ENCODE measurements at regions not wholly inside any gene's neighbourhood (a gene's known extent, or its start where the extent isn't known, plus 50 kb on each side); places are given as distances from the start of the nearest gene placed in this dataset.
"Not testable (repeated sequence)": the region's sequence is repeated elsewhere in the genome, so short reads cannot be mapped to it uniquely, and the experiment has no call there.

- H3K4me3 Mint-ChIP-seq; ATAC-seq; DNase-seq (ENCODE audit: low spot score in 2 of 2); H3K36me3 Mint-ChIP-seq; H3K27ac Mint-ChIP-seq; H3K4me1 Mint-ChIP-seq; H3K9me3 Mint-ChIP-seq: not testable (repeated sequence)
Measured at GRCh38 chr9:91512235-91512634, 88.6 kb upstream of the NFIL3 start.

DNA sequence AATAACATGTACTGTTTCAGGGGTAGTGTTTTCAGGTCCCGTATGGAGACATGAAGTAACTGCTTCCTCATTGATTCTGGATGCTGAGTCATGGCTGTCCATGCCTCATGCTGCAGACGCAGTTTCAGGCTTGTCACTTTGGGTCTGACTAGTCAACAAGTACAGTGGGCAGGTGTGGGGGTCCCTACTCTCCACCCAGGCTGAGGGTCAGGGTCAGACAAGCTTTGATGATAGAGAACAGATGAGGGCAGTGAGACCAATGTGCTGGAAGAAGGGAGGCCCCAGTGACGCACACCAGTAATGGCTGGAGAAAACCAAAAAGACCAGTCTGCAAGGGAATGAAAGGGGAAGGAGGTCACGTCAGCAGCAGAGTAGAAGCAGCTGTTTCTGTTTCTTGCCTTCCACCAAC is 80.0 kb upstream of the NFIL3 start:
- Mint-ChIP-seq H3K27ac (no peak overlapping the region), H3K36me3 (no peaks in the 10 kb centered on the region), H3K4me1 (peaks cover 17% of the 10 kb centered on the region), H3K4me3 (no peak overlapping the region), H3K9me3 (no peaks in the 10 kb centered on the region)
- peak; percentile 35 for ATAC-seq
- no peak for DNase-seq (ENCODE audit: low spot score in 2 of 2)

DNA sequence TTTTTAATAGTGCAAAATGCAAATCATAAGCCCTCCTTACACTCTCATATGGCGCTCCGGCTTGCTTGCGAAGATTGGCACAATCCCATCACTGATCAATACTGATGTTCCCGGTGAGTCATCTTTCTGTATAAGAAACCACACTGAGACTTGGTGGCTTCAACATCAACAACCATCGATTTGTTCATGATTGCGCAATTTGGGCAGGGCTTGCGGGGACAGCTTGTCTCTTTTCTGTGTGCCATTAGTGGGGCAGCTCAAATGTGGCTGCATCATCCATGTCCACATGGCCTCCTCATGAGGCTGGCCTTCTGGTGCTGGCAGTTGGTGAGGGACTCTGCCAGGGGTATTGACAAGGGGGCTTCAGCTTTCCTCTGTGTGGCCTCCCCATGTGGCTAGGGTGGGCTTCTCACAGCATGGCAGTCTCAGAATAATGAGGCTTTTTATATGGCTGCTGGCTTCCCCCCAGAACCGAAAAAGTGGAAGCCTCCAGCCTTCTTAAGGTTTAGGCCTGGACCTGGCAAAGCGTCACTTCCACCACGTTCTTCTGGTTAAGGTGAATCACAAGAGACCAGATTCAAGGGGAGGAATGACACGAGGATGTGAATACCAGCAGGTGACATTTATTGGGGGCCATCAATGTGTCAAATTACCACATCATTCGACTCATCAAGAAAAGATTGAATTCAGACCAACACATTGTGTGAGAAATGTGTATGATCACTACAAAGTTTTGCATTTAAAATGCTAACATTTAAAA is 79.5 kb upstream of the NFIL3 start:
- Mint-ChIP-seq H3K4me3 (no peak overlapping the region), H3K4me1 (peaks cover 17% of the 10 kb centered on the region), H3K36me3 (no peaks in the 10 kb centered on the region), H3K27ac (no peak overlapping the region), H3K9me3 (no peaks in the 10 kb centered on the region)
- DNase-seq (ENCODE audit: low spot score in 2 of 2) (no peak), ATAC-seq (peak; percentile 36)

DNA sequence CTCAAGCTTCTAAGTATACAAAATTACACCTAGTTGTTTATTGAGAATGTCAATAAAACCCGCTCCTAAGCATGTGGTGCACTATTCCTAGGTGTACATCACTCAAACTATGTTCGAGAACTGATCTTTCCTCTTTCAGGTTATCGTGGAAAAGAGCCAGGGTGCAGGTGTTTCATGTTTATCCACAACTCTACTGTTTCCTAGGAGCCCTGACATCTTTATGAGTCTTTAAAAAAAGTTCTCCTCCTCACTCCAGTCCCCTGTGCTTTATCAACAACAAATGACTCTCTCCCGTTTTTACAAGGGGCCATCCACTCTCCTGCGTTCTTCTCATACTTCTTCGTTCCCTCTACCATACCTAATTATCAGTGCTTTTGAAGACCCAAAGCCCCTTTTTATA is 78.8 kb upstream of the NFIL3 start:
- Mint-ChIP-seq H3K27ac (no peak overlapping the region), H3K36me3 (no peaks in the 10 kb centered on the region), H3K9me3 (no peaks in the 10 kb centered on the region), H3K4me1 (peaks cover 17% of the 10 kb centered on the region), H3K4me3 (no peak overlapping the region)
- DNase-seq (ENCODE audit: low spot score in 2 of 2) (no peak), ATAC-seq (no peak)

- peak overlapping the region; percentile 58 for H3K27ac Mint-ChIP-seq
- DNase-seq (ENCODE audit: low spot score in 2 of 2) (peak; percentile 14 to 64), ATAC-seq (peak; percentile 98)
- H3K36me3 Mint-ChIP-seq: no peaks in the 10 kb centered on the region
- peak overlapping the region; percentile 62 for H3K4me3 Mint-ChIP-seq
- H3K9me3 Mint-ChIP-seq: no peaks in the 10 kb centered on the region
- H3K4me1 Mint-ChIP-seq: peaks cover 17% of the 10 kb centered on the region
Measured at GRCh38 chr9:91500509-91501014, 76.9 kb upstream of the NFIL3 start.

- Mint-ChIP-seq H3K9me3 (peaks cover 2% of the 10 kb centered on the region), H3K36me3 (no peaks in the 10 kb centered on the region), H3K27ac (no peak overlapping the region), H3K4me1 (peaks cover 9% of the 10 kb centered on the region), H3K4me3 (no peak overlapping the region)
- no peak for DNase-seq (ENCODE audit: low spot score in 2 of 2)
- ATAC-seq: no peak
Measured at GRCh38 chr9:91496351-91496750, 72.7 kb upstream of the NFIL3 start.

- Mint-ChIP-seq H3K4me3 (no peak overlapping the region), H3K27ac (no peak overlapping the region), H3K4me1 (peaks cover 2% of the 10 kb centered on the region), H3K36me3 (no peaks in the 10 kb centered on the region), H3K9me3 (peaks cover 2% of the 10 kb centered on the region)
- DNase-seq (ENCODE audit: low spot score in 2 of 2): no peak
- ATAC-seq: no peak
Measured at GRCh38 chr9:91495450-91495849, 71.8 kb upstream of the NFIL3 start.

GRCh38 chr9:91494751-91495150 is 71.1 kb upstream of the NFIL3 start:
- no peak for DNase-seq (ENCODE audit: low spot score in 2 of 2)
- ATAC-seq: no peak
- H3K9me3 Mint-ChIP-seq: peaks cover 2% of the 10 kb centered on the region
- H3K27ac Mint-ChIP-seq: no peak overlapping the region
- H3K36me3 Mint-ChIP-seq: no peaks in the 10 kb centered on the region
- H3K4me1 Mint-ChIP-seq: peaks cover 5% of the 10 kb centered on the region
- no peak overlapping the region for H3K4me3 Mint-ChIP-seq

DNA sequence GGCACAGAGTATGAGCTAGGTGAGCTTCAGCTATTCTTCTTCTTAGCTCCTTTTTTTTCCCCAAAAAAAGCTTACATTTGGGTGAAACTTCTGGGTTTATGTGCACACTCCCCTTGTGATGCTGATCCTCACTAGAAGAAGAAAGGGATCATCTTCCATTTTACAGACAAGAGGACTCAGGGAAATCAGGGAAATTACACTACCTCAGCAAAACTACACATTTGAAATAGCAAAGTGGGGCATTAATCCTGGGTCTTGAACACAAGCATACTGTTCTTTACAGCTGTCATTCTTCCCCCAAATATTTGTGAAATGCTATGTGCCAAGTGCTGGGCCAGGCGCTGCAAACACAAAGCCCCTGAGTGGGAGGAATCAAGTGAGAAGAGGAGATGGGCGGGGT is 68.6 kb upstream of the NFIL3 start:
- Mint-ChIP-seq H3K4me3 (no peak overlapping the region), H3K9me3 (peaks cover 2% of the 10 kb centered on the region), H3K36me3 (no peaks in the 10 kb centered on the region)

DNA sequence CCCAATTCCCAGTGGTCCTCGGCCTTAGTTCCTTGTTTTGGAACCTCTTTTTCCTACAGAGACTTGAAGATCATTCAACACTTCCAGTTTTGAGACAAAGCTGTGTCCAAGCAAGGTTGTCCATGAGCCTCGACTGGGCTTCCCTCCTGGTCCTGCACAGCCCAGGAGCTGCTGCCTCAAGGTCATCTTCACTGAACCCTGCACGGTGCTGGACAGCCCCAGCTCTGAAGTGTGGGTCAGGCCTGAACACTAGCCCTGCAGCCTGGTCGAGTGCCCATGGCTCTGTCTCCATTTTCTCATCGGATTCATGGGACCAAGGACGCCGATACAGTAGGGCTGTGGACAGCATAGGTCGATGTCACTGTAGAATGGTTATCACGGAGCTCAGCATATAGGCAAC is 68.0 kb upstream of the NFIL3 start:
- Mint-ChIP-seq H3K9me3 (peaks cover 2% of the 10 kb centered on the region), H3K4me1 (peaks cover 13% of the 10 kb centered on the region), H3K36me3 (no peaks in the 10 kb centered on the region), H3K27ac (no peak overlapping the region), H3K4me3 (no peak overlapping the region)
- ATAC-seq (no peak), DNase-seq (ENCODE audit: low spot score in 2 of 2) (no peak)

More for the DNA sequence above, 68.6 kb upstream of the NFIL3 start:
- Mint-ChIP-seq H3K4me1 (peaks cover 13% of the 10 kb centered on the region), H3K27ac (no peak overlapping the region)
- no peak for ATAC-seq
- DNase-seq (ENCODE audit: low spot score in 2 of 2): no peak

DNA sequence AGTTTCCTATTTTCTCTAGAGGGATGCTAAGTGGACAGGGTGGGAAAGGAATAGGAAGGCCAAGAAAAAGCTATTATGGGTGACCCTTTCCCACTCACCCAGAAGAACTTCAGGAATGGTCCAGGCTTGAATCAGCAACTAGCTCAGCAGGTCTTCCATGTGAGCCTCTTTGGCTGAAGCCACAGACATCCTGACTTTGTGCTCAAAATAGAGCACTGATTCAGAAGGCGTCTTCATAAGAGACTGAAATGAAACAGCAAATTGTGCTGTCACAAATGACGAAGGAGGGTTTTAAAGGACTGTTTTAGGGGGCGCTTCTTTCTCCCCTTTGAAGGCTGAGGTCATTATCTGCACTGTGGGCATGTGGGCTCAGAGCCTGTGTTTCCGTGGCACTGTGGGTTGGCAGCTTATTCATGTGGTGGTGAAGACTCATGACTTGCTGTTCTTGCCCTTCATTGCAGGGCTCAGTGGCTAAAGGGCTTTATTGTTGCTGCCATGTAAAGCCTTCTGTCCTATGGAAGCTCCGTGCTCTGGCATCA is 65.8 kb upstream of the NFIL3 start:
- H3K27ac Mint-ChIP-seq: no peak overlapping the region
- ATAC-seq (peak; percentile 96), DNase-seq (ENCODE audit: low spot score in 2 of 2) (no peak)
- H3K4me1 Mint-ChIP-seq: peaks cover 13% of the 10 kb centered on the region
- H3K36me3 Mint-ChIP-seq: no peaks in the 10 kb centered on the region
- H3K9me3 Mint-ChIP-seq: peaks cover 2% of the 10 kb centered on the region
- no peak overlapping the region for H3K4me3 Mint-ChIP-seq

DNA sequence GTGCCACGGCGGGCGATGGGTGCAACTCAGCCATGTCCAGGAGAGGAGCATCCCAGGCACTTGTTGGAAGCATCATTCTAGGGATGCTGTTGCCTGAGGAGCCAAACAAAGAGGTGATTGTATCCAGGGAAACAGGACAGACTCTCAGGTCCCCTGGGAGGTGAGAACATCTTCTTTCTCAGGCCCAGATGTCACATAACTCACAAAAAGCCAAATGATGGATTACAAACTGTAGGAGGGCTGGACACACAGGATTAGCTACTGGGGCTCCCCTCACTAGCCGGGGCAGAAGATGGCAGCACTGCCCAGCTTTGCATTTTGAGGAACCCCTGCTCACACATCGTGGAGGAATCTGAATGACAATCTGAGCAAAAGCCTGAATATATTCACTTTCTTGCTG is 64.7 kb upstream of the NFIL3 start:
- ATAC-seq: no peak
- Mint-ChIP-seq H3K4me1 (peaks cover 13% of the 10 kb centered on the region), H3K4me3 (no peak overlapping the region), H3K36me3 (no peaks in the 10 kb centered on the region), H3K27ac (no peak overlapping the region), H3K9me3 (no peaks in the 10 kb centered on the region)
- no peak for DNase-seq (ENCODE audit: low spot score in 2 of 2)

GRCh38 chr9:91486699-91487497 is 63.3 kb upstream of the NFIL3 start:
- H3K36me3 Mint-ChIP-seq: no peaks in the 10 kb centered on the region
- no peak overlapping the region for H3K4me3 Mint-ChIP-seq
- DNase-seq (ENCODE audit: low spot score in 2 of 2) (no peak), ATAC-seq (no peak)
- peaks cover 13% of the 10 kb centered on the region for H3K4me1 Mint-ChIP-seq
- H3K27ac Mint-ChIP-seq: no peak overlapping the region
- no peaks in the 10 kb centered on the region for H3K9me3 Mint-ChIP-seq

DNA sequence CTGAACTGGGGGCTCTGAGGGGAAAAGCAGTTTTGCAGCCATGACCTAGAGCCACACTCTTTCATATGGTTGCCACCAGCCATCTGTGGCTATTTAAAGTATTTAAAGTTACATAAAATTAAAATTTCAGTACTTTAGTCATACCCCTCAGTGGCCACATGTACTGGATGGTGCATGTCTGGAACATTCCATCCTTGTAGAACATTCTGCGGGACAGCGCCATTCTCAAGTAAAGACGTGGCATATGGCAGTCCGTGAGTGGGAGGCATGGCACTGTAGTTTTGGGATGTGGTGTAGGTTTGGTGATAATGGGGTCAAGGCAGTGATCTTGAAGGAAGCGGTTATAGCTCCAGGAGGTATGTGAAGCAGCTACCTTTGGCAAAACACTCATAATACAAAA is 61.4 kb upstream of the NFIL3 start:
- ATAC-seq (no peak), DNase-seq (ENCODE audit: low spot score in 2 of 2) (no peak)
- no peak overlapping the region for H3K27ac Mint-ChIP-seq
- no peaks in the 10 kb centered on the region for H3K9me3 Mint-ChIP-seq
- H3K36me3 Mint-ChIP-seq: no peaks in the 10 kb centered on the region
- peaks cover 11% of the 10 kb centered on the region for H3K4me1 Mint-ChIP-seq
- no peak overlapping the region for H3K4me3 Mint-ChIP-seq

- H3K4me3 Mint-ChIP-seq: no peak overlapping the region
- no peaks in the 10 kb centered on the region for H3K36me3 Mint-ChIP-seq
- H3K27ac Mint-ChIP-seq: no peak overlapping the region
- ATAC-seq: no peak
- no peaks in the 10 kb centered on the region for H3K4me1 Mint-ChIP-seq
- DNase-seq (ENCODE audit: low spot score in 2 of 2): no peak
- no peaks in the 10 kb centered on the region for H3K9me3 Mint-ChIP-seq
Measured at GRCh38 chr9:91483835-91484234, 60.2 kb upstream of the NFIL3 start.
